Osteoblast (primary cell): ENCODE measurements at regions not wholly inside any gene's neighbourhood (a gene's known extent, or its start where the extent isn't known, plus 50 kb on each side); places are given as distances from the start of the nearest gene placed in this dataset.
A peak's percentile ranks its signal among the peaks of the same experiment; 100 is the strongest.

Experiments
- DNase-seq: peaks from one replicate; pipeline ENCODE4 v3.0.0; 2011; ENCODE audit warnings: low spot score, mixed read lengths; ENCODE audit not compliant: insufficient read length; ENCODE audit errors: missing footprints
- H2AFZ ChIP-seq: 2 replicates; pipeline ENCODE4 v1.6.0; 2011; ENCODE audit warnings: mild to moderate bottlenecking, low read length
- H3K27ac ChIP-seq: 2 replicates; pipeline ENCODE4 v1.5.1; 2011; ENCODE audit warnings: mild to moderate bottlenecking, low read depth, low read length, moderate library complexity
- H3K27me3 ChIP-seq: 2 replicates; pipeline ENCODE4 v1.6.0; 2012; ENCODE audit warnings: mild to moderate bottlenecking, control low read depth, inconsistent platforms, low read length, moderate library complexity; ENCODE audit not compliant: insufficient read depth
- H3K36me3 ChIP-seq: 2 replicates; pipeline ENCODE4 v1.5.1; 2011; ENCODE audit warnings: mild to moderate bottlenecking, low read length, control low read depth, moderate library complexity; ENCODE audit not compliant: insufficient read depth
- H3K4me1 ChIP-seq: 2 replicates; pipeline ENCODE4 v1.5.1; 2011; ENCODE audit warnings: mild to moderate bottlenecking, low read length, control low read depth, moderate library complexity; ENCODE audit not compliant: insufficient read depth
- H3K4me2 ChIP-seq: 2 replicates; pipeline ENCODE4 v1.6.0; 2011; ENCODE audit warnings: mild to moderate bottlenecking, low read length; ENCODE audit not compliant: insufficient read depth
- H3K4me3 ChIP-seq: fragments of 200-600 bp; sonication (generic); 3 replicates; pipeline ENCODE4 v1.5.1; 2012; ENCODE audit warnings: mild to moderate bottlenecking, low read length, inconsistent platforms; ENCODE audit not compliant: insufficient read depth
- H3K79me2 ChIP-seq: 2 replicates; pipeline ENCODE4 v1.6.0; 2012; ENCODE audit warnings: mild to moderate bottlenecking, low read length, control low read depth, inconsistent platforms; ENCODE audit not compliant: insufficient read depth
- H3K9me3 ChIP-seq: 2 replicates; pipeline ENCODE4 v1.5.1; 2011; ENCODE audit warnings: low read depth, low read length, control low read depth
- H4K20me1 ChIP-seq: 2 replicates; pipeline ENCODE4 v1.6.0; 2012; ENCODE audit warnings: mild to moderate bottlenecking, low read length, control low read depth; ENCODE audit not compliant: insufficient read depth
- TF ChIP-seq, protein P1 (sequence below): IDR thresholded peaks from 2 replicates; pipeline ENCODE4 v1.5.1; 2011; ENCODE audit warnings: mild to moderate bottlenecking, low read depth, low read length, moderate library complexity; ENCODE audit errors: extremely low read depth

DNA sequence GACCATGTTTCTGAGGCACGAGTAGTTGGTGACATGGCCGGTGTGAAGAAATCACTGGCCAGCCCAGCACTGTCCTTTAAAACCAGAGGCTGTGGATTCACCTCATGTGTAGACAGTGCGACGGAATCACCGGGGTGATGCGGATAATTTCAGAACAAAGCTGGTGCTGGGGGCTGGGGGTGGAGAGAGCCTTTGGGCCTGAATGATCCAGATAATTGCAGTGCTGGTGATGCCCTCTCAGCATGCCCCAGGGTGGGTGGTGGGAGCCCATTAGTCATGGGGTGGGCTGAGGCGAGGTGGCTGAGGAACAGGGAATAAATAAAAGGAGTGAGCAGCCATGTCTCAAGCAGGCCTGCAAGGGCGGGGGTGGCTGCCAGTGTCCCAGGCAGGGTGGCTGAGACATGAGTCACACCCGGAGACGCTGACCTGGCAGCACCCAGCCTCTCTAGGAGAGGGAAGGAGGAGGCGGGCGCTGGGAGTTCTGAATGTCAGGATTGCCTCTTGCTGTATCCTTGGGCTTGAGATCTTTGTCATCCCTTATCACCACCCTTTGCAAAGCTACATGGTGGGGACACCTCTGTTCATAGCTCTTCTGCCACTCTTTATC, 61.1 kb upstream of the KCNK12 start:
- Histone ChIP-seq H3K4me3 (no peak overlapping the region), H3K4me1 (peaks cover 14% of the 10 kb centered on the region), H3K36me3 (no peaks in the 10 kb centered on the region), H3K27ac (peak overlapping the region; percentile 37), H3K4me2 (peak overlapping the region; percentile 19), H4K20me1 (no peaks in the 10 kb centered on the region), H2AFZ (peak overlapping the region; percentile 78), H3K9me3 (no peaks in the 10 kb centered on the region), H3K79me2 (no peaks in the 10 kb centered on the region), H3K27me3 (no peaks in the 10 kb centered on the region)
- DNase-seq: peak; percentile 98
- TF ChIP-seq, protein P1, sequence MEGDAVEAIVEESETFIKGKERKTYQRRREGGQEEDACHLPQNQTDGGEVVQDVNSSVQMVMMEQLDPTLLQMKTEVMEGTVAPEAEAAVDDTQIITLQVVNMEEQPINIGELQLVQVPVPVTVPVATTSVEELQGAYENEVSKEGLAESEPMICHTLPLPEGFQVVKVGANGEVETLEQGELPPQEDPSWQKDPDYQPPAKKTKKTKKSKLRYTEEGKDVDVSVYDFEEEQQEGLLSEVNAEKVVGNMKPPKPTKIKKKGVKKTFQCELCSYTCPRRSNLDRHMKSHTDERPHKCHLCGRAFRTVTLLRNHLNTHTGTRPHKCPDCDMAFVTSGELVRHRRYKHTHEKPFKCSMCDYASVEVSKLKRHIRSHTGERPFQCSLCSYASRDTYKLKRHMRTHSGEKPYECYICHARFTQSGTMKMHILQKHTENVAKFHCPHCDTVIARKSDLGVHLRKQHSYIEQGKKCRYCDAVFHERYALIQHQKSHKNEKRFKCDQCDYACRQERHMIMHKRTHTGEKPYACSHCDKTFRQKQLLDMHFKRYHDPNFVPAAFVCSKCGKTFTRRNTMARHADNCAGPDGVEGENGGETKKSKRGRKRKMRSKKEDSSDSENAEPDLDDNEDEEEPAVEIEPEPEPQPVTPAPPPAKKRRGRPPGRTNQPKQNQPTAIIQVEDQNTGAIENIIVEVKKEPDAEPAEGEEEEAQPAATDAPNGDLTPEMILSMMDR: no peak

DNA sequence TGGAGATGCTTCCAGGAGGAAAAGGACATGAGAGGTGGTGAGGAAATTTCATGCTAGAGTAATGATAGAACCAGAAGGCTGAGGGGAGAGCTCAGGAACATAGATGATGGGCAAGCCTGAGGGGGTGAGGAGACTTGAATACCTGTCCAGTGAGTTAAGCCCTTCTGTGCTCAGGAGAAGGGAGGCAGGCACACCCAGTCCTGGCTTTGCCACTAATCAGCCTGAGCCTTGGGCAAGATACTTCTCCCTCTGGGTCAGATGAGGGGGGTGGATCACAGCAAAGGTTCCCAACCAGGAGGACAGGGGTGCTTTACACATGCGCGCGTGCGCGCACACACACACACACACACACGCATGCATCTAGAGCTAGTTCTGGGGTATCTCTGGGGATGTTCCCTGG, 60.5 kb upstream of the KCNK12 start:
- DNase-seq: peak; percentile 14
- no peaks in the 10 kb centered on the region for H3K27me3 ChIP-seq
- TF ChIP-seq, protein P1: no peak
- H3K4me3 ChIP-seq: no peak overlapping the region
- peak overlapping the region; percentile 78 for H2AFZ ChIP-seq
- peaks cover 14% of the 10 kb centered on the region for H3K4me1 ChIP-seq
- H3K27ac ChIP-seq: peak overlapping the region; percentile 37
- H3K36me3 ChIP-seq: no peaks in the 10 kb centered on the region
- no peaks in the 10 kb centered on the region for H4K20me1 ChIP-seq
- no peaks in the 10 kb centered on the region for H3K79me2 ChIP-seq
- H3K9me3 ChIP-seq: no peaks in the 10 kb centered on the region
- H3K4me2 ChIP-seq: no peak overlapping the region

DNA sequence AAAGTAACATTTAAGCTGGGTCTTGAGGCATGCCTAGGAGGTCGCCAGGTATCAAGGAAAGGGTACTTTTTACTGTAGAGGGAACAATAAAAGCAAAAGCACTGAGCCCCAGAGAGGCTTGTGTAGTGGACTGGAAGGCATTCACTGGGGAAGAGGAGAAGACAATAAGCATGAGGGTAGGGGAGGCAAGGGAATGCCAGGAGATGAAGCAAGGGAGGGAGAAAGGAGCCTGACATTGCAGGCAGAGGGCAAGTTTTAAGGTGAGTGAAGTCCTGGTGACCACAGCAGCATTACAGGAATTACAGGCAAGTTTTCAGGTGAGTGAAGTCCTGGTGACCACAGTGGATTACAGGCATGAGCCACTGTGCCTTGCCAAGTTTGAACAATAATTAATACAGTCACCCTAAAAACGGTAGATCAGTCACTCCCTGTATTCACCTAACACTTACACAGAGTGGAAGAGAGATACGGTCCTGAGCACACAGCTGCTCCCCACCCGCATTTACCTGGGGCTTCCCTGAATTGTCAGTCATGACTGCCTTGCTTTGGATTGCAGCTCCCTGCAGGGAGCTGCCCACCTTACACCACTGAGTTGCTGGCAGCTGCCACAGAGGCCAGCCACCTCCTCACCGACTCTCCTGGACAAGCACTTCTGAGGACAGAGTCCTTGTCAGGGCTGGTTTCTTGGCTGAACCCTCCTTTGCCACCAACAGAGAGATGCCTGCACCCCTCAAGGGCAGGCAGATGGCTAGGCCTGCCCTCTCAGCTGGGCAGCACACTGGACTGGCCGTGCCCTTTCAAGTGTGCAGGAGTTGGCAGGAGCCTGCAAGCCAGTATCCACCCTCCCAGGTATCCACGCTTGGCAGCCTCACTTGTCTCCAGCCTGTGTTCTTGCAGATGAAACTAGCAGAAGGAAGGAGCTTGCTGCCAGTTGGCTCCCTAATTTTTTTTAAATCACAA, 59.0 kb upstream of the KCNK12 start:
- DNase-seq: no peak
- no peak overlapping the region for H2AFZ ChIP-seq
- no peaks in the 10 kb centered on the region for H4K20me1 ChIP-seq
- H3K27ac ChIP-seq: no peak overlapping the region
- H3K4me3 ChIP-seq: no peak overlapping the region
- peaks cover 14% of the 10 kb centered on the region for H3K4me1 ChIP-seq
- no peaks in the 10 kb centered on the region for H3K79me2 ChIP-seq
- H3K9me3 ChIP-seq: no peaks in the 10 kb centered on the region
- H3K27me3 ChIP-seq: no peaks in the 10 kb centered on the region
- H3K4me2 ChIP-seq: no peak overlapping the region
- TF ChIP-seq, protein P1: no peak
- H3K36me3 ChIP-seq: no peaks in the 10 kb centered on the region

DNA sequence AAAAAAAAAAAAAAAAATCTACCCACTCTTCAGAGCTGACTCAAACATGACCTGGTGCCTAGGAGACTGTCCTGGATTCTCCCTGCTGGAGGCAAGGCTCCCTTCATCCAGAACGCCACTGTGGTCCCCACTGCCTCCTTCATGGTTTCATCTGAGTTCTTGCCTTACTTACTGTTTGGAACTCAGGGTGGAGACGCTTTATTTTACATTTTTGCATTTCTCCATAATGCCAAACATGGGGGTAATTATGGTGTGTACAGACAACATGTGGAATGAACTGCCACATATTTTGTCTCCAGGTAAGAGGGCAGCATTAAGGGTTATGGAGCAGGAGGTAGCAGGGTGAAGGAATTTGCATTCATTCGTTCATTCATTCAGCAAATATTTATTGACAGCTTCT, 58.1 kb upstream of the KCNK12 start:
- no peak overlapping the region for H3K27ac ChIP-seq
- H3K36me3 ChIP-seq: no peaks in the 10 kb centered on the region
- no peaks in the 10 kb centered on the region for H3K79me2 ChIP-seq
- DNase-seq: no peak
- H2AFZ ChIP-seq: no peak overlapping the region
- H3K4me3 ChIP-seq: no peak overlapping the region
- TF ChIP-seq, protein P1: no peak
- H3K4me2 ChIP-seq: no peak overlapping the region
- no peaks in the 10 kb centered on the region for H3K9me3 ChIP-seq
- peaks cover 14% of the 10 kb centered on the region for H3K4me1 ChIP-seq
- no peaks in the 10 kb centered on the region for H4K20me1 ChIP-seq
- H3K27me3 ChIP-seq: peaks cover 4% of the 10 kb centered on the region
